Motor neuron (in vitro differentiated cells): ENCODE measurements at regions not wholly inside any gene's neighbourhood (a gene's known extent, or its start where the extent isn't known, plus 50 kb on each side); places are given as distances from the start of the nearest gene placed in this dataset.

Experiments
- ATAC-seq, 8 experiments: fragments of 200-7000 bp; cut with Tn5 transposase; replicated peaks in 6 of 8; 2 replicates each; pipeline ENCODE4 v1.8.0; 2021; ENCODE audit warnings: mild to moderate bottlenecking in 8 of 8, moderate library complexity in 8 of 8
- H3K27ac ChIP-seq, 2 donors: fragments of 250-450 bp; sonication (Bioruptor Pico); 2 replicates each; pipeline ENCODE4 v1.9.0; 2021; ENCODE audit warnings: antibody characterized with exemption in 2 of 2, mild to moderate bottlenecking in 2 of 2, moderate library complexity in 1 of 2
- H3K4me1 ChIP-seq, 2 donors: fragments of 250-450 bp; sonication (Bioruptor Pico); replicated peaks in 1 of 2; 2 replicates each; pipeline ENCODE4 v1.6.1; 2021; ENCODE audit warnings: antibody characterized with exemption in 2 of 2, mild to moderate bottlenecking in 2 of 2, moderate library complexity in 1 of 2
- H3K4me3 ChIP-seq, 5 donors: fragments of 250-450 bp; sonication (Bioruptor Pico); 2 replicates each; pipeline ENCODE4 v1.9.0; 2021; ENCODE audit warnings: antibody characterized with exemption in 5 of 5, mild to moderate bottlenecking in 5 of 5, moderate library complexity in 4 of 5
- WGBS, 10 experiments: fragments of 450-650 bp; shearing (Covaris generic); methylation state at CpG; one replicate each; pipeline ENCODE4 v1.0.0; 2022; 5-methylcytosine and 5-hydroxymethylcytosine counted together
- in situ Hi-C, 9 experiments: fragments of 400-800 bp; cut with MboI; loops; one replicate each; pipeline ENCODE4 v1.15.0; 2021; ENCODE audit warnings: low sequenced_read_pairs in 9 of 9, low pct_unique_long_range_greater_than_20kb in 2 of 9; ENCODE audit not compliant: unreplicated experiment in 9 of 9

DNA sequence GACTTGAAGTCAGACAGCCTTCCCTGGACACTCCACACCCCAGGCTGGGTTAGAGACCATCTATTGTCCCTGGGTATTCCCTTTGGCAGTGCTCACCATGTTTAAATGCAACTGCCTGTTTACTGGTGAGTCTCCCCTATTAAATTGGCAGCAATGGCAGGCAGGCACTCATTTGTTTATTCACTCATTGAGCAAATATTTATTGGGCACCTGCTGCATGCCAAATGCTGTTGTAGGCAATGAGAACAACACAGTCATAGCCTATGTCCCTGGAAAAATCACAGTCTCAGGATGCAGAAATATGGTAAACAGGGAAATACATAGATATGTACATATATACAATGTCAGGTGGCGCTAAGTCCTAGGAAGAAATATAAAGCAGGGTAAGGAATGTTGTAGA is 212.8 kb downstream of the SUDS3 start:
- Histone ChIP-seq H3K4me1 (peaks cover 0 to 3% of the 10 kb centered on the region in 2 donors), H3K4me3 (no peak overlapping the region), H3K27ac (no peak overlapping the region)
- peak in 1 of 8 experiments; percentile 59 for ATAC-seq
- 0 to 100% (median 47%) methylated on average over 1 of the region's 1 CpG; no CpG with 5 or more reads in 6 of the 10 experiments for WGBS, 10 experiments
- in situ Hi-C loops = no loop called here

DNA sequence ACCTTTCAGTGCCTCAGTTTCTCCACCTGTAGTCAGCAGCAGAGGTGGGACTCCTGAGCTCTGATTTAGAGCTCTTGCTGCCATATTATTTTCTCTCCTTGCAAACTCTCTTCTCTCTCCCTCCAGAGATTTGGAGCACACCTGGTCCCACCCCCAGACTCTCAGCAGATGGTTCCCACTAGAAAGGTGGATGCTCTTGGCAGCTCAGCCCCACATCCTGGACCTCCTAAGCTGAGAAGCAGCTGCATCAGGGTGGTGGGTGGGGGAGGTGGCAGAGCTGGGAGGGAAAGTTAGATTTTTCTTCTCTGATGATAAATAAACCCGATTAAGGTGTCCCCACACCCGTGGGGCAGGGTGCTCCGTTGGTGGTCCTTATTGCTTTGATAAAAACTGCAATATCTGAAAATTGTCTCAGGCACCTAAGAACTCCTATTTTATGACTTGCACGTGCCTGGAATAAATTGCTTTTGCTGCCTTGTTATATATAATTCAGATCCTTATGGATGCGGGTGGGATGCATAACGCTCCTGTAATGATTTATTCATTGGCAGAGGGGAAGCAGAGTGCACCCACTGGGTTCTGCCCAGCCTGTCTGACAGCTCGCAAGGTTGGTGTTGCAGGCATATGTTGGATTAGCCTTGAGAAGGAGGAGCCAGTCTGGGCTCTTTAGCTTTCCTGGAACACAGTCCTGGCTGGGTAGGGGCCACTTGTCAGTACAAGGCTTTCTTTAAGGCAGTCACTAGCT is 214.2 kb downstream of the SUDS3 start:
- in situ Hi-C loops = no loop called here
- ATAC-seq = peak in 1 of 8 experiments; percentile 30
- Histone ChIP-seq H3K4me3 (no peak overlapping the region), H3K4me1 (peaks cover 5 to 11% of the 10 kb centered on the region in 2 donors), H3K27ac (no peak overlapping the region)
- WGBS, 10 experiments = 0 to 100% (median 67%) methylated on average over 1 to 7 of the region's 7 CpGs; no CpG with 5 or more reads in 4 of the 10 experiments

DNA sequence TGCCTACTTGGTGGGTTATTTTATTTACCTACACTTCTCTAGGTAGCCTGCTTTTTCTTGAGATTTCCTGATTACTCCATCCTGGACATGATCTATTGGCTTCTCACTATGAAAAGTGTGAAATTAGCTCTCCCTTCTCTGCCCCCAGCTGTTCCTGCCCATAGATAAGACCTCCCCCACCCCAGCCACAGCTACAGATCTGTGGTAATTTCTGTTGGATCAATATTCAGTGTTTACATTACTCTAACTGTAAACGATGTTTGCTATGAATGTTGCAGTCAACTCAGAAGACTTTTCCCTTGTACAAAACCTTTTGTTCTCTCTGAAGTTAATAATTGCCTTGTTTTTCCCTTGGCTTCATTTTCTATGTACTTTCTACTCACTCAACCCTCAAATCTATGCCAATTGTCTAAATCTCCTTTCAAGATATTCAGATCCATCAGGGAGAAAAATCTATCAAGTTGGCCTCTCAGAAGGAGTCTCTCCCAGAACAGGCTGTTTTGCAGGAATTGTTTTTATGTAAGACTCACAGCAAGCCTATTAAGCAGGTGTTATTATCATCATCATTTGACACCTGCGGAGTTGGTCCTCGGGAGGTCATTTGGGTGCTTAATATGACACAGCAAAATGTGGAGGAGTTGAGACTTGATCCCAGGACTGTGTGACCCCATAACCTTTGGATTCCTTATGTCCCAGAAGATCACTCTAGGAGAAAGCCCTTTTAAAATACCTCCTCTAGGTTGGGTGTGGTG is 227.4 kb downstream of the SUDS3 start:
- H3K4me1 ChIP-seq = peaks cover 8 to 11% of the 10 kb centered on the region in 2 donors
- H3K4me3 ChIP-seq = no peak overlapping the region
- ATAC-seq = no peak
- 0 to 80% (median 43%) methylated on average over 1 to 3 of the region's 3 CpGs; no CpG with 5 or more reads in 3 of the 10 experiments for WGBS, 10 experiments
- no peak overlapping the region for H3K27ac ChIP-seq
- in situ Hi-C loops = no loop called here

DNA sequence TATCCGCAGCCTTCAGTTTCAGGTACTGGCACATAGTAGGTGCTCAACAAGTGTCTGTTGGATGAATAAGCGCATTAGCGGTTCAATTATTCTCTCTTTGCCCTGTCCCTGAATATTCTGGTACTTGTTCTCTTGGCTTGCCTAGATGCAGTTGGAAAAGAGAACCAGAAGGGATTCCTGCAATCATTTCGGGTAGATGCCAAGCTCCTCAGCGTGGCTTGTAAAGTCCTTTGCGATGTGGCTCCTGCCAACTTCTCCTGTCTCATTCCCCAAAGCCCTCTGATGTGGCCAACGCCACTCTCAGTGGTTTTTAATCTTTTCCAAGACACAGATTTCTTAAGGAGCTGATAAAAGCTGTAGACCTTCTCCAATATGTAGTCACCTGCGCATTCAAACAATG is 230.3 kb downstream of the SUDS3 start:
- H3K27ac ChIP-seq = no peak overlapping the region
- in situ Hi-C loops = no loop called here
- WGBS, 10 experiments = 22 to 100% (median 94%) methylated on average over 1 to 8 of the region's 8 CpGs; no CpG with 5 or more reads in 1 of the 10 experiments
- no peak for ATAC-seq
- no peak overlapping the region for H3K4me3 ChIP-seq
- peaks cover 24 to 30% of the 10 kb centered on the region in 2 donors for H3K4me1 ChIP-seq

DNA sequence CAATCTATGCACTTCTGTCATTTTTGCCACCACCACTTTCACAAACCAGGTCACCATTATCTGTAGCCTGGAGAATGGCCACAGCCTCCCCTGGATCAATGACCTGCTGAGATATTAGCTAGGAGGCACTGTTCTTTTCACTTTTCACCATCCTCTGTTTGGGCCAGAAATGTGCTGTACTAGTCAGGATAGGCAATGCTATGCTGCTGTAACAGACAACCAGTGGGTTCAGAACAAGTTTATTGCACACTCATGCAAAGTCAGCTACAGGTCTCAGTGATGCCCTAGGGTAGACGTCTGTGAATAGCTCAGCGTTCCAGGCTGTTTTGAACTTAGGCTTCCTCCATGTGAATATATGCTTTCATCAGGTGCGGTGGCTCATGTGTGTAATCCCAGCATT is 231.5 kb downstream of the SUDS3 start:
- 0 to 100% (median 62%) methylated on average over 1 to 3 of the region's 3 CpGs; no CpG with 5 or more reads in 6 of the 10 experiments for WGBS, 10 experiments
- no peak overlapping the region for H3K4me3 ChIP-seq
- in situ Hi-C loops = no loop called here
- no peak overlapping the region for H3K27ac ChIP-seq
- ATAC-seq = no peak
- H3K4me1 ChIP-seq = peaks cover 27 to 33% of the 10 kb centered on the region in 2 donors

DNA sequence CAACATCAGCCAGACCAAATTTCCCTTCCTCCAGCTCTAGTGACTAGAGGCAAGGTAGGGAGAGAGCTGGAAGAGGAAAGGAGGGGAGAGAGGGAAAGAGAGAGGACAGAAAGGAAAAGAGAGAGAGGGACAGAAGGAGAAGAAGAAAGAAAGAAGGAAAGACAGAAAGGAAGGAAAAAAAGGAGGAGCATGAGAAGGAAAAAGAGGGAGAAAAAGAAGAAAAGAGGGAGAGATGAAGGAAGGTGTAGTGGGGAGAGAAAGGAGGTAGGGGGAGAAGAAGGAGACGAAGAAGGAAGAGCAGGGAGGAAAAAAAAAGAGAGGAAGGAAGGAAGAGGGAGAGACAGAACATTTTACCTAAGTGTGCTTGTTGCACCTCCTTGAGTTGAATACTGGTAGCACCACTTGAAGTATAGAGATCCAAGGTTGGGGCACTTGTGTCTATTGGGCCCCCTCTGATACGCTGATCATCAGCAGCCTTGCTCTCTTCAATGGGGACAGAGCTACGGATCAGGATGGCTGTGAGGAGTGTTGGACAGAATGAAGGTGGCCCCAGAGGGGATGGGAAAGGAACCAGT is 232.5 kb downstream of the SUDS3 start:
- Histone ChIP-seq H3K4me3 (no peak overlapping the region), H3K4me1 (peaks cover 21 to 22% of the 10 kb centered on the region in 2 donors), H3K27ac (no peak overlapping the region)
- 0 to 96% (median 80%) methylated on average over 1 to 3 of the region's 3 CpGs for WGBS, 10 experiments
- in situ Hi-C loops = no loop called here
- no peak for ATAC-seq

DNA sequence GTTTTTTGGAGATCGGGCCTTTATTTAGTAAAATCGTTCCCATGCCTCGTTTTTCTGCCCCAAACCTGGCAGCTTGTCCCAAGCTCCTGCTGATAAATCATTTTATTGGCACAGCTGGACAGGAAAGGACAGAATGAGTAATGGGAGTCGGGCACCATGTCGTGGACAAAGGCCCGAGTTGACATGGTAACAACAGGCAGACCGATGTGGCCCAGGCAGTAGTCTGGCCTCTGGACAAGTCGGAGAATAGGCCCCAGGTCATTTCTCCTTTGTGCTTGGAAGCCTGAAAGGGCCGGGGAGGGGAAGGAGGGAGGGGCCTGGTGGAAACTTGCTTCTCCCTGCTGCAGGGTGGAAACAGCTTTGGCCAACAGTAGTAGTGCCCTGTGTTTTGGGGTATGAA is 234.9 kb downstream of the SUDS3 start:
- WGBS, 10 experiments = 0 to 7% (median 0%) methylated on average over 1 to 8 of the region's 9 CpGs; no CpG with 5 or more reads in 6 of the 10 experiments
- Histone ChIP-seq H3K27ac (peak overlapping the region in 1 of 2 donors; percentile 60), H3K4me1 (peaks cover 19 to 22% of the 10 kb centered on the region in 2 donors), H3K4me3 (no peak overlapping the region)
- in situ Hi-C loops = no loop called here
- ATAC-seq = peak in 5 of 8 experiments; percentile 86 to 99 (median 99)

DNA sequence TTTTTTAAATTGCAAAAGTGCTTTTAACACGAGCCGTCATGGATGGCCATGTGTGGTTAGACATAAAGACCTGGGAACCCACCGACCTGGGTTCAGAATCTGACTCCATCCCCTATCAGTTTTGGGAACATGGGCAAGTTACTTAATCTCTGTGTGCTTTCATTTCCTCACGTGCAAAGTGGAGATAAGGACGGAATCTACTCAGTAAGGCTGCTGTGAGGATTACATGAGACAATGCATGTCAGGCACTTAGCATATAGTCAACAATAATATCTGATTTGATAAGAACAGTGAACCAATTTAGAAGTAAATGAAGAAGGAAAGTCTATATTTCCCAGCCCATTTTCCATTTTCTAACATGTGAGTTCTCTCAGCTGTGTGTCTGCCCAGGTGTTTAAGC is 235.4 kb downstream of the SUDS3 start:
- WGBS, 10 experiments = 21 to 100% (median 44%) methylated on average over 1 to 5 of the region's 5 CpGs; no CpG with 5 or more reads in 2 of the 10 experiments
- in situ Hi-C loops = no loop called here
- no peak for ATAC-seq
- Histone ChIP-seq H3K4me1 (peaks cover 19 to 22% of the 10 kb centered on the region in 2 donors), H3K4me3 (no peak overlapping the region), H3K27ac (no peak overlapping the region)

DNA sequence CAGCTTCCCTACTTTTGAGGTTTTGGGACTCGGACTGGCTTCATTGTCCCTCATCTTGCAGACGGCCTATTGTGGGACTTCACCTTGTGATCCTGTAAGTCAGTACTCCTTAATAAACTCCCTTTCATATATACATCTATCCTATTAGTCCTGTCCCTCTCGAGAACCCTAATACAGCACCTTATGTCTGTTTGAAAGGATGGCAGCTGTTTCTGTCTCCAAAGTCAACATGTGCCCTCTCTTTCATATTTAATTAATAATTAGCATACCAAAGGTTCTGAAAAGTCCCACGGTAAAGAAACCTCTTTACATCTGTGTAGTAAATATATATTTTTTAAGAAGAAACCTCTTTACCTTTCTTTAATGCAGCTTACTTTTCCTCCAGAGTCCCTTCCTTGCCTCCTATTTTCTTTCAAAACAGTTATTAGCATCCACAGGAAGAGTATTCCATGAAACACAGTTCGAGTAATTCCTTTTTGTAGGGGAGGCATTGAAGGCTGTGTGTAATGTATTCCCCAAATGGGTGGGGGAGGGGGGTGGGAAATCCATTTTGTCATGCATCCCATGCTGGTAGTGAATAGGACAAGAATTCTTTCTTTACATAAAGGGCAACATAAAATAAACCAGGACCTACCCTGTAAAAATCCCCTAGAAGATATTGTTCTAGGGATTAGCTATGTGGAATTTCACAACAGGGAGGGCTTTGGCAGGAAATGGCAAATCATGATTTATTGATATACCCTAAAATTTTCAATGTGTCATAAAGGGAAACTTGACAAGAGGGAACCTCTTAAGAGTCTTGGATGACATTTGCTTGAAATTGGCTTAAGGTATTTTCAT is 241.5 kb downstream of the SUDS3 start:
- no peak for ATAC-seq
- Histone ChIP-seq H3K4me3 (no peak overlapping the region), H3K4me1 (peaks cover 4 to 6% of the 10 kb centered on the region in 2 donors), H3K27ac (no peak overlapping the region)
- in situ Hi-C loops = no loop called here
- WGBS, 10 experiments = 0 to 60% (median 11%) methylated on average over 1 to 5 of the region's 5 CpGs; no CpG with 5 or more reads in 1 of the 10 experiments

DNA sequence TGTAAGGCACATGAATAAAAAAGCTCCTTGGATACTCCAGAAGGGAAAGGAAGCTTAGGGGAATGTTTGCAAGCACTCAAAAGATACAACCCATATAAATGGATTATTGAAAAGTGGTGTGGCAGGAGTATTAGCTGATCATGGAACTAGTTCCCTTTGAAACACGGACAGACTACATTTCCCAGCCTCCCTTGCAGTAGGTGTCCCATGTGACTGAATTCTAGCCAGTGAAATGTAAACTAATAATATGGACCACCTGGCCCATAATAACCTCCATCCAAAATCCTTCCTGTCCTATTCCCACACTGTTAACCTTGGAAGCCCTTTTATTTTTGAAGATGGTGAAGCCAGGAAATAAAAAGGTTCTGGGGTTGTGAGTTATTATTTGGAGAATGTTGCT is 242.3 kb downstream of the SUDS3 start:
- H3K4me3 ChIP-seq = no peak overlapping the region
- in situ Hi-C loops = no loop called here
- H3K27ac ChIP-seq = no peak overlapping the region
- WGBS, 10 experiments = 0 to 50% methylated on average over 1 of the region's 1 CpG; no CpG with 5 or more reads in 8 of the 10 experiments
- peaks cover 4 to 6% of the 10 kb centered on the region in 2 donors for H3K4me1 ChIP-seq
- ATAC-seq = no peak

DNA sequence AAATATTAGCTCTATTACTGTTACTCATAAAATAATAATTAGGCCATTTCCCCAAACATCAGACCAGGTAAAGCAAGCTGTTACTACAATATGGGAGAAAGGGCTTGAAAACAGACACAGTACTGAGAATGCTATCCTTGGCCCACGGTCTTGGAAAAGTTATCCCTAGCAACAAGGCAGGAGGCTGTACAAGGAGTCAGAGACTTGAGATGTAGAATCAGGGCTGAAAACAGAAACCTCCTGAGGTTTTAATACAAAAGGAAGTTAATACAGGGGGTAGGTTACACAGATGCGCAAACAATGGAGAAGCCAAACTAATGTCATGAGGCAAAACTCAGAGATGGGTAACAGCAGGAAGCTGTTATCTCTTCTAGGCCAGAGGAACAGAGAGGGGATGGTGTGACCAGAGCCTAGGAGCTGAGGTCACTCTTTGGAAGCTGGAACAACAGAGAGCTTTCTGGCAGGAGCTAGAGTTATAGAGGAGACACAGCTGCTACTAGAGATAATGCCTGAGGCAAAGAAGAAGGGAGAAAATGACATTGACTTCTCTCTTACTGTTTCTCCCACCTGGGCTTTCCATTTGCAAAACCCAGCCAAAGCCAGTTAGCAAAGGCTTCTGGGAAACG is 248.8 kb downstream of the SUDS3 start:
- H3K4me3 ChIP-seq = no peak overlapping the region
- WGBS, 10 experiments = 7 to 100% (median 97%) methylated on average over 1 to 3 of the region's 3 CpGs; no CpG with 5 or more reads in 1 of the 10 experiments
- ATAC-seq = no peak
- in situ Hi-C loops = no loop called here
- no peaks in the 10 kb centered on the region for H3K4me1 ChIP-seq
- no peak overlapping the region for H3K27ac ChIP-seq

DNA sequence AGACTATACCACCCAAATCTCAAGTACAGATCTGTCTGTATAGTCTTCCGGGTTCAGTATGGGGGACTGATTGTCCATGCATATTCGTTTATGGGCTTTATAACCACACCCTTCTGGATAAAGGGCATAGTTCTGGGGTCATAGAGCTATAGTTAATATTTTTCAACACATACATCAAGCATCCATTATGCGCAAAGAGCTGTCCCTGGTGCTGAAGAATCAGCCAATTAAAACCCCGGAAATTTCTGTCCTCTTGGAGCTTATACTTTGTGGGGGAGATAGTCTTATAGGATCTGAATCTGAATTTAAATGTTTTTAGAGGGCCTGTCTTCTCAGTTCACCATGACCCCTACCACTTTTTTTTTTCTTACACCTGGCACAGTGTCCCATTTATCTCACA is 256.7 kb downstream of the SUDS3 start:
- no peak overlapping the region for H3K27ac ChIP-seq
- WGBS, 10 experiments = 25 to 100% (median 75%) methylated on average over 1 to 4 of the region's 4 CpGs; no CpG with 5 or more reads in 3 of the 10 experiments
- H3K4me1 ChIP-seq = no peaks in the 10 kb centered on the region
- in situ Hi-C loops = no loop called here
- H3K4me3 ChIP-seq = no peak overlapping the region
- ATAC-seq = peak in 1 of 8 experiments; percentile 18
